GM12801 (cell line): ENCODE measurements at regions not wholly inside any gene's neighbourhood (a gene's known extent, or its start where the extent isn't known, plus 50 kb on each side); places are given as distances from the start of the nearest gene placed in this dataset.

Experiments used
- CTCF ChIP-seq: IDR thresholded peaks from one replicate; pipeline ENCODE4 v1.5.1; 2011; ENCODE audit warnings: control low read depth; ENCODE audit not compliant: insufficient read length; ENCODE audit errors: extremely low read depth

DNA sequence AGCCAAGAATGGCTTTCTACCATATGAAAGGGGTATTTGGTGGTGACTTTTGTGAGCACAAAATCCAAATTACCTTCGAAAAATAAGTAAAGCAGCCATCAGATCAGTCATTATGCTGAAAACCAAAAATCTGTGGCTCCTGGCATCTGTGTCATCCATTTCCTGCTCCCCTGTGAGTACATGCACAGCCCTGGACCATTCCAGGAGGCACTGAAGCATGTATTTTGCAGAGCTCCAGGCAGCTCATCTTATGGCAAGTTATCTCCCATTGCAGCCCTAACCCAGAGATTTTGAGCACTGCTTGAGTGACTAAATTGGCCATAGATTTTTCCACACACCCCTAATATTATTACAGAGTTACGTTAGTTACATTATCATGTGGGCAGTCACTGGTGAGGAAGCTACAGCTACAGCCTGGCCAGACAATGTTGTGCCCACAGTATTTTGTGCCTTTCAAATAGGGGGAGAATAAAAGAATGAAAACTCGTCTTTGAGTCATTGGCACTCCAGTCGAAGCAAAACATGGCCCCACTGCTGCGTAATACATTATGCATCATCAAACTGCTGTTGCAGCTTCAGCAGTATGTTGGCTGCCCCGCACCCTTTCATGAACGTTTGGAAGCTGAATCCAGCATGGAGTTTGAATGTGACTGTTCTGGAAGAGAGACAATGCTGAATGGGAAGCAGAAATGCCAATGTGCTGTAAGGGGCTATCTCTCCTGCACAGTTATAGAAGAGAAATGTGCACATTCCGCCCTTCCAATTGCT is 702.2 kb downstream of the RNF144A start:
- no peak for TF ChIP-seq CTCF

DNA sequence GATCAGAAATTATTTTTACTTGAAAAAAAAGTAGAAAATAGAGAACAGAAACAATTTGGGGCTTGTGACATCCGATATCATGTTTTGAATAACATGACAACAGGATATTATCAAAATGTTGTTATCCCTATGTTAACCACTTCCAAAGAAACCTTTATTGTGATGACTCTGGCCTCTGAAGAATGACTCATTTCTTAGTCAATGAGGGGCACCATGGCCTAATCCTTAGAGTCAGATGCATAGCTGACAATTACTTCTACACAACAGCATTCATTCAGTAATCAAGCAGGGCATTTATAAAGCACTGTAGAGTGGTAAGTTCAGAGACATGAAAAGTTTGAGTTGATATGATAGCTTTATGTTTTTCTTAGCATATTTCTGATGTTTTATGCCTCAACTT is 703.0 kb downstream of the RNF144A start:
- no peak for TF ChIP-seq CTCF

DNA sequence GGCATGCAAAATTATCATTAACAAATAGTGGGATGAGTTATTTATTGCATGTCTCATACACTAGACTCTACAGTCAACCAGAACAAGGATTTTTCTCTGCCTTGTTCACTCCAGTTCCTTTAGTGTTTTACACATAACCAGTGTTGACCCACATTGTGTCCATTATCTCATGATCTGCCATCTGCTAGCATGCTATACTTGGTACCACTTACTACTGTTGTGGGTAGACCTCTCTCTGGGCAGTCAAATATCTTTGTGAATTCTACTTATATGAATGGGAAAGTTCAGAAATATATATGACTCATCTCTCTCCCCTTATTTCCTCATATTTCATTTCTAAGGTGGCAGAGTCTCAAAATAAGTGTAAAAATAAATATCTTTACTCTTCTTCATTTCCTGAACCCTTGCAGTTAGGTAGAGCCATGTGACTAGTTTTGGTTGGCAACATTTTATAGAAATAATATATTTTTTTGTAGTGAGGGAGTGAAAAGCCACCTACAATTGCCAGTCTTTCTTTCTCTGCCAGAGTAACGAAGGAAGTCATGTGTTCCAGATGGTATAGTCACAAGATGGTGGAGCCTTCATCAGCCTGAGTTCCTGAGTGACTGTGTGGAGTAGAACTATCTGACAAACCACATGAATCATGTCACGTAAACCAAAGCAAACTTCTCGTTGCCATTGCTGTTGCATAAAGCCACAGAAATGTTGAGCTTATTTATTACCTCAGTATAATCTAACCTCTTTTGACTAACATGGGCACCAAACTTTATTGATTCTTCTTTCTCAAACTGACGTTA is 704.0 kb downstream of the RNF144A start:
- no peak for TF ChIP-seq CTCF

GRCh38 chr2:7625392-7626138 is 708.4 kb downstream of the RNF144A start:
- TF ChIP-seq CTCF = no peak

DNA sequence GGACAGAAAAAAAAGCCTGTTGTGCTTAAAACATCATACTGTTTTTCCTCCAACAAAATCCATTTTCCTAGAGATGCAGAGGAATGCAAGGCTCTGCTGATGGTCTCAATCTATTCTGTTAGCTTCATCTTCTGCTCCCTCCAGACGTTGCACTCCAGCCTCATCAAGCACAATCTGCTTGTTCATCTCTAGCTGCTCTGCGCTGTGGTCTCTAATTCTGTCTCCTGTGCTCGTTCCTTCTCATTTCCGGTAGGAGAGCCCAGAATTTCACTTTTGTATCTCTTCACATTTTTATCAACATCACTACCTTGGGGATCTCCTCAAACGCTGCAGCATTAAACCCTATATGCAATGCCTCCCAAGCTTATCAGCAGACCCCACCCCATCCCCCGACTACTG is 708.9 kb downstream of the RNF144A start:
- no peak for TF ChIP-seq CTCF

- no peak for TF ChIP-seq CTCF
These were observed 710.4 kb downstream of the RNF144A start for GRCh38 chr2:7627583-7627982.

DNA sequence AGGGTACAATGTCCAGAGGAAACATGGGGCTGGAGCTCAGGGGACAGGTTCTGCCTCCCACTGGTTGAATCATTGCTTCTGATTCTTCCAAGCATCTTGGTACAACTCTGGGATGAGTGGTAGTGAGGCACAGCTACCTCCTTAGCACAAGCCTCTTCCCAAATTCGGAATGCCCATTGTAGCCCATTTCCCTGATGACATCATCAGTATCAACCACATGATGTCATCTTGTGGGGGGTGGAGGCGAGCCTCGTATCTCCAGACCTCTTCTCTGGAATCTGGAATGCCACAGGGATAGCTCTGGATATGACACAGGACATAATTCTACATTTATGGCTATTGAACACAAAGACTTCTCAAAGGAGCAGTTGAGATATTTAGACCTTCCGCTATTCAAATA is 715.2 kb downstream of the RNF144A start:
- no peak for TF ChIP-seq CTCF
